MM.1S (cell line): ENCODE measurements at regions not wholly inside any gene's neighbourhood (a gene's known extent, or its start where the extent isn't known, plus 50 kb on each side); places are given as distances from the start of the nearest gene placed in this dataset.

Experiments
- DNase-seq: peaks from one replicate; pipeline ENCODE4 v3.0.0-alpha.2; 2015
- H2AFZ ChIP-seq: fragments of 300-600 bp; sonication (generic); 2 replicates; pipeline ENCODE4 v1.6.0; 2016; ENCODE audit warnings: antibody characterized with exemption, low read length
- H3F3A ChIP-seq: fragments of 300-600 bp; sonication (generic); 2 replicates; pipeline ENCODE4 v1.6.1; 2016; ENCODE audit warnings: mild to moderate bottlenecking, antibody characterized with exemption, low read length, moderate library complexity, mixed read lengths; ENCODE audit not compliant: insufficient read depth
- H3K27ac ChIP-seq: fragments of 300-600 bp; sonication (generic); 2 replicates; pipeline ENCODE4 v1.5.1; 2016; ENCODE audit warnings: mild to moderate bottlenecking, low read length
- H3K27me3 ChIP-seq: fragments of 300-600 bp; sonication (generic); replicated peaks from 2 replicates; pipeline ENCODE4 v1.6.0; 2016; ENCODE audit warnings: low read length; ENCODE audit not compliant: insufficient read depth
- H3K36me3 ChIP-seq: fragments of 300-600 bp; sonication (generic); replicated peaks from 2 replicates; pipeline ENCODE4 v1.6.1; 2016; ENCODE audit warnings: mild to moderate bottlenecking, low read length, mixed read lengths; ENCODE audit not compliant: insufficient read depth
- H3K4me1 ChIP-seq: fragments of 300-600 bp; sonication (generic); 2 replicates; pipeline ENCODE4 v1.6.1; 2016; ENCODE audit warnings: low read length, mixed read lengths
- H3K4me2 ChIP-seq: fragments of 300-600 bp; sonication (generic); 2 replicates; pipeline ENCODE4 v1.6.0; 2016; ENCODE audit warnings: low read depth, low read length
- H3K4me3 ChIP-seq: fragments of 300-600 bp; sonication (generic); 2 replicates; pipeline ENCODE4 v1.5.1; 2016; ENCODE audit warnings: low read length, mixed read lengths
- H3K79me2 ChIP-seq: fragments of 300-600 bp; sonication (generic); 2 replicates; pipeline ENCODE4 v1.6.1; 2016; ENCODE audit warnings: mixed run types, low read length, mixed read lengths
- H3K9ac ChIP-seq: fragments of 300-600 bp; sonication (generic); 2 replicates; pipeline ENCODE4 v1.6.1; 2016; ENCODE audit warnings: low read length, mixed read lengths
- H3K9me2 ChIP-seq: fragments of 300-600 bp; sonication (generic); replicated peaks from 2 replicates; pipeline ENCODE4 v1.6.1; 2016; ENCODE audit warnings: mild to moderate bottlenecking, low read length, mixed read lengths; ENCODE audit not compliant: insufficient read depth
- H3K9me3 ChIP-seq: fragments of 300-600 bp; sonication (generic); replicated peaks from 2 replicates; pipeline ENCODE4 v1.6.1; 2016; ENCODE audit warnings: mild to moderate bottlenecking, low read length, mixed read lengths; ENCODE audit not compliant: insufficient read depth
- H4K20me1 ChIP-seq: fragments of 300-600 bp; sonication (generic); 2 replicates; pipeline ENCODE4 v1.6.1; 2016; ENCODE audit warnings: mild to moderate bottlenecking, low read length, moderate library complexity, mixed read lengths; ENCODE audit not compliant: insufficient read depth
- EZH2 ChIP-seq: fragments of 300-600 bp; sonication (generic); optimal IDR thresholded peaks from 2 replicates; pipeline ENCODE3; 2017; ENCODE audit warnings: low read depth, mild to moderate bottlenecking, antibody characterized with exemption, low read length, mixed read lengths
- EZH2phosphoT487 ChIP-seq: fragments of 300-600 bp; sonication (generic); IDR thresholded peaks from 2 replicates; pipeline ENCODE4 v1.6.1; 2018; ENCODE audit warnings: antibody characterized with exemption, low read length
- TF ChIP-seq, protein P1 (sequence below): fragments of 300-600 bp; sonication (generic); IDR thresholded peaks from 2 replicates; pipeline ENCODE4 v1.5.1; 2016; ENCODE audit warnings: antibody characterized with exemption, low read length, mixed read lengths

DNA sequence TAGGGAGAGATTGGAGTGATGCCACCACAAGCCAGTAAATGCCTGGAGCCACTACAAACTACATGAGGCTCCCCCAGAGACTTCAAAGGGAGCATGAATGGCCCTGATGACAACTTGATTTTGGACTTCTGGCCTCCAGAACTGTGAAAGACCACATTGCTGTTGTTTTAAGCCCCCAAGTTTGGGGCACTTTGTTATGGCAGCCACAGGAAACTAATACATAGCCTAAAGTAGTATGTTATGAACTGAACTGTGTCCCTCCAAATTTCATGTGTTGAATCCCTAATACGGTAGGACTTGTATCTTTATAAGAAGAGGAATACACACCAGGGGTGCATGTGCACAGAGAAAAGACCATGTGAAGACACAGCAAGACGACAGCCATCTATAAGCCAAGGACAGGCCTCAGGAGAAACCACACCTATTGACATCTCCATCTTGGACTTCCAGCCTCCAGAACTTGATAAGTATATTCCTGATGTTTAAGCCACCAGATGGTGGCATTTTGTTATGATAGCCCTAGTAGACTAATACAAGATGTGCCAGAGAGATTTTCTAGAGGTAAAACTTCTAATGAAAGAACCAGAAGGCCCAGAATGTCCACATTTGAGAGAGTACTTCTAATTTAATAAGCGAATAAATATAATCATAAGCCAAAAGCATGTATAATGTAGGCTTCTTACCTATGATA lies 127.1 kb upstream of the BMP4 start:
- Histone ChIP-seq H3K4me1 (no peaks in the 10 kb centered on the region), H3K79me2 (no peaks in the 10 kb centered on the region), H3K4me3 (no peak overlapping the region), H3F3A (no peaks in the 10 kb centered on the region), H3K27ac (no peak overlapping the region), H3K9ac (no peak overlapping the region), H3K4me2 (no peak overlapping the region), H3K9me3 (no peaks in the 10 kb centered on the region), H3K9me2 (no peaks in the 10 kb centered on the region), H3K36me3 (no peaks in the 10 kb centered on the region), H2AFZ (no peak overlapping the region), H3K27me3 (no peaks in the 10 kb centered on the region), H4K20me1 (no peaks in the 10 kb centered on the region)
- no peak for DNase-seq
- no peak for TF ChIP-seq EZH2
- TF ChIP-seq EZH2phosphoT487 = no peak
- TF ChIP-seq, protein P1, sequence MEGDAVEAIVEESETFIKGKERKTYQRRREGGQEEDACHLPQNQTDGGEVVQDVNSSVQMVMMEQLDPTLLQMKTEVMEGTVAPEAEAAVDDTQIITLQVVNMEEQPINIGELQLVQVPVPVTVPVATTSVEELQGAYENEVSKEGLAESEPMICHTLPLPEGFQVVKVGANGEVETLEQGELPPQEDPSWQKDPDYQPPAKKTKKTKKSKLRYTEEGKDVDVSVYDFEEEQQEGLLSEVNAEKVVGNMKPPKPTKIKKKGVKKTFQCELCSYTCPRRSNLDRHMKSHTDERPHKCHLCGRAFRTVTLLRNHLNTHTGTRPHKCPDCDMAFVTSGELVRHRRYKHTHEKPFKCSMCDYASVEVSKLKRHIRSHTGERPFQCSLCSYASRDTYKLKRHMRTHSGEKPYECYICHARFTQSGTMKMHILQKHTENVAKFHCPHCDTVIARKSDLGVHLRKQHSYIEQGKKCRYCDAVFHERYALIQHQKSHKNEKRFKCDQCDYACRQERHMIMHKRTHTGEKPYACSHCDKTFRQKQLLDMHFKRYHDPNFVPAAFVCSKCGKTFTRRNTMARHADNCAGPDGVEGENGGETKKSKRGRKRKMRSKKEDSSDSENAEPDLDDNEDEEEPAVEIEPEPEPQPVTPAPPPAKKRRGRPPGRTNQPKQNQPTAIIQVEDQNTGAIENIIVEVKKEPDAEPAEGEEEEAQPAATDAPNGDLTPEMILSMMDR = no peak

DNA sequence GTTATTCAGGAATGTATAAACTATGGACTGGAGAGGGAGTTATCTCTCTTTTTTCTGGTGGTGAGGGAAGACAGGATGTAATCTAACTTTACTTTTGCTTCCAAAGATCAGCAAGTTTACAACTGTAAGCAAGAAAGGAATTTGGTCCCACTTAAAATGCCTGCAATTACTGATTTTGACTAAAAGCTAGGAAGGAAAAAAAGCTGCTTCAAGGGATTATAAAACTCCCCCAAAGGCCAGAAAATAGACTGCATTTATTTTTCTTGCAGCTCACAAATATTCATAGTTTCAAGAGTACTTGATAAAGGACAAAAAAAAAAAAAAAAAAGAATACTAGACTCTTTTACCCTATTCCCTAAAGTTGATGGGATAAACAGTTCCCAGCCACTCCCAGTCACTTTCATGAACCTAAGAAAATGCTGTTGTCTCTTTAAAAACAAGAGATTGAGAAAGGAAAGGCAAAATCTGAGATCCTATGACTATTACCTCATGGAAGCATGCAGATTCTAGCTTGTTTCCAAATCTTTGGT lies 128.7 kb upstream of the BMP4 start:
- H3K27me3 ChIP-seq = no peaks in the 10 kb centered on the region
- H2AFZ ChIP-seq = no peak overlapping the region
- no peak overlapping the region for H3K27ac ChIP-seq
- H3K9me2 ChIP-seq = no peaks in the 10 kb centered on the region
- no peaks in the 10 kb centered on the region for H4K20me1 ChIP-seq
- no peak for DNase-seq
- no peak overlapping the region for H3K4me2 ChIP-seq
- H3K9ac ChIP-seq = no peak overlapping the region
- TF ChIP-seq EZH2phosphoT487 = no peak
- TF ChIP-seq, protein P1 = no peak
- no peak for TF ChIP-seq EZH2
- no peaks in the 10 kb centered on the region for H3F3A ChIP-seq
- H3K4me1 ChIP-seq = no peaks in the 10 kb centered on the region
- no peaks in the 10 kb centered on the region for H3K9me3 ChIP-seq
- H3K4me3 ChIP-seq = no peak overlapping the region
- H3K36me3 ChIP-seq = no peaks in the 10 kb centered on the region
- H3K79me2 ChIP-seq = no peaks in the 10 kb centered on the region

DNA sequence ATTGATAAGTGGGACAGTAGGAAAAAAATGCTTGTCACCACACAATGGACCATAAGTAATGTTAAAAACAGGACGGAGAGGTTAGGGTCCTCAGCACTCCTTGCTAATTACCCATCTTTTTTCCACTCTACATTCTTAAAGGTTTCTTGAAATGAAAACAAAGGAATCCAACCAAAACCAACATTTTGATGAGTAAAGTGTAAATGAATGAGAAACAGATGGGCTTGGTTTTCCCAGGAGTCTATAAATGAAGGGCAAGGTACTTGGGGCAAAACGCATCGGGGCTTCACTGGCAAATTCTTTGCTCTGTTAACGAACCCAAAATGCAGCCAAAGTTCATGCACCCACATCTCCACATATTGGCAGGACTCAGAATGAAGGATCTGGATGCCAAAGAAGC lies 129.2 kb upstream of the BMP4 start:
- Histone ChIP-seq H3K9me3 (no peaks in the 10 kb centered on the region), H2AFZ (no peak overlapping the region), H3F3A (no peaks in the 10 kb centered on the region), H3K27me3 (no peaks in the 10 kb centered on the region), H3K79me2 (no peaks in the 10 kb centered on the region), H3K4me2 (no peak overlapping the region), H3K9me2 (no peaks in the 10 kb centered on the region), H4K20me1 (no peaks in the 10 kb centered on the region), H3K36me3 (no peaks in the 10 kb centered on the region), H3K27ac (no peak overlapping the region), H3K4me3 (no peak overlapping the region), H3K4me1 (no peaks in the 10 kb centered on the region), H3K9ac (no peak overlapping the region)
- no peak for TF ChIP-seq EZH2phosphoT487
- TF ChIP-seq EZH2 = no peak
- TF ChIP-seq, protein P1 = no peak
- DNase-seq = no peak
